Progenitor cell of endocrine pancreas (in vitro differentiated cells): ENCODE measurements at regions not wholly inside any gene's neighbourhood (a gene's known extent, or its start where the extent isn't known, plus 50 kb on each side); places are given as distances from the start of the nearest gene placed in this dataset.

ENCODE experiments used
- DNase-seq: peaks from one replicate; pipeline ENCODE4 v3.0.0; 2021; ENCODE audit warnings: low spot score; ENCODE audit not compliant: unreplicated experiment
- H3K27ac Mint-ChIP-seq: 2 replicates; pipeline ENCODE4 v1.8.0; 2021; ENCODE audit warnings: mild to moderate bottlenecking, moderate library complexity, mixed read lengths
- H3K27me3 Mint-ChIP-seq: 2 replicates; pipeline ENCODE4 v1.8.0; 2021; ENCODE audit warnings: mixed read lengths
- H3K36me3 Mint-ChIP-seq: 2 replicates; pipeline ENCODE4 v1.8.0; 2022; ENCODE audit warnings: mixed read lengths; ENCODE audit not compliant: insufficient read depth
- H3K4me1 Mint-ChIP-seq: 2 replicates; pipeline ENCODE4 v1.8.0; 2021; ENCODE audit warnings: low read depth, mixed read lengths
- H3K4me3 Mint-ChIP-seq: 2 replicates; pipeline ENCODE4 v1.8.0; 2021; ENCODE audit warnings: low read depth, mild to moderate bottlenecking, moderate library complexity, mixed read lengths
- H3K9me3 Mint-ChIP-seq: 2 replicates; pipeline ENCODE4 v1.8.0; 2021; ENCODE audit warnings: low read depth, mixed read lengths
- CTCF ChIP-seq: fragments of 200-600 bp; sonication (generic); IDR thresholded peaks from one replicate; pipeline ENCODE4 v1.5.0; 2021; ENCODE audit warnings: antibody characterized with exemption, mild to moderate bottlenecking; ENCODE audit not compliant: unreplicated experiment

GRCh38 chr18:41072946-41073345 lies 882.1 kb upstream of the PIK3C3 start:
- Mint-ChIP-seq H3K27me3 (no peaks in the 10 kb centered on the region), H3K27ac (no peak overlapping the region), H3K4me1 (peaks cover 3% of the 10 kb centered on the region), H3K4me3 (no peak overlapping the region), H3K9me3 (no peaks in the 10 kb centered on the region), H3K36me3 (no peaks in the 10 kb centered on the region)
- DNase-seq, result no peak
- TF ChIP-seq CTCF, result no peak

- TF ChIP-seq CTCF, result no peak
- Mint-ChIP-seq H3K4me1 (peaks cover 3% of the 10 kb centered on the region), H3K4me3 (no peak overlapping the region), H3K27ac (no peak overlapping the region), H3K36me3 (no peaks in the 10 kb centered on the region), H3K27me3 (no peaks in the 10 kb centered on the region), H3K9me3 (no peaks in the 10 kb centered on the region)
- no peak for DNase-seq
Measured at GRCh38 chr18:41071826-41072225, 883.2 kb upstream of the PIK3C3 start.

DNA sequence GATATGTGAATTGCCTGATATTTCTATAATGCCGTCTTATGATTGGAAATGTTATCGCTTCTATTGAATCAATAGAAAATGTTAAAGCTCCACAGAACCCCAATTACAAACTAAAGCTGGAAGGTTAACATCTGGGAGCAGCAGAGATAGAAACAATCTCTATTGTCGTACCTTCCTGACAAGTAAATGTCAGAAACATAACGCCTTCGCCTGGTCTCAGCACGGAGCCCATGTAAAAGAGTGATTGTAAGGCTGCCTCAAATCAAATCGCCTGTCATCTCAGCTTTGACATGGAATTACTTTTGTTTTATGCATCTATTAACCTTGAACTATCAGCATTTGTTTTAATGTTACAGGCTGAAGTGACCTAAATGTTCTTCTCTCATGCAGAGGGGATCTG lies 885.9 kb upstream of the PIK3C3 start:
- no peak overlapping the region for H3K27ac Mint-ChIP-seq
- no peaks in the 10 kb centered on the region for H3K36me3 Mint-ChIP-seq
- no peaks in the 10 kb centered on the region for H3K9me3 Mint-ChIP-seq
- DNase-seq, result no peak
- no peaks in the 10 kb centered on the region for H3K27me3 Mint-ChIP-seq
- H3K4me3 Mint-ChIP-seq, result no peak overlapping the region
- TF ChIP-seq CTCF, result no peak
- H3K4me1 Mint-ChIP-seq, result no peaks in the 10 kb centered on the region

DNA sequence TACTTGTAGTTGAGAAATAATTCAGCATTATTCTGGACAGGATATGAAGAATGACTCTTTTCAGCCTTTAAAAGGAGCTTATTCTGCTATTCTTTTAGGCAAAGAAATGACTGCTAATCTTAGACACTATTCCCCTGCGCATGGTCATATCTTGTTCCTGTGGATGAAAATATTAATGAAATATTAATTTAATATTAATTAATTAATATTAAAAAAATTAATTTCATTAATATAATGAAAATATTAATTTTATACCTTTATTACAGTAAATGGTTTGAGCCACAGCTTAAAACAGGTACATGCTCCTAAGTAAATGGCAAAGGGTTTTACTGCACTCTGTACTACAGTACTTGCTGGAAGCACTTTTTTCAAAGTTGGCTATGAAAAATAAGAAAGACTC lies 890.1 kb upstream of the PIK3C3 start:
- Mint-ChIP-seq H3K27me3 (no peaks in the 10 kb centered on the region), H3K27ac (no peak overlapping the region), H3K36me3 (no peaks in the 10 kb centered on the region), H3K4me1 (no peaks in the 10 kb centered on the region), H3K4me3 (no peak overlapping the region), H3K9me3 (no peaks in the 10 kb centered on the region)
- no peak for TF ChIP-seq CTCF
- DNase-seq, result no peak

- DNase-seq, result no peak
- Mint-ChIP-seq H3K36me3 (no peaks in the 10 kb centered on the region), H3K27ac (no peak overlapping the region), H3K9me3 (no peaks in the 10 kb centered on the region), H3K4me1 (no peaks in the 10 kb centered on the region), H3K27me3 (no peaks in the 10 kb centered on the region), H3K4me3 (no peak overlapping the region)
- TF ChIP-seq CTCF, result no peak
Measured at GRCh38 chr18:41060967-41061366, 894.1 kb upstream of the PIK3C3 start.

GRCh38 chr18:41059126-41059415 lies 896.0 kb upstream of the PIK3C3 start:
- no peak overlapping the region for H3K27ac Mint-ChIP-seq

More at GRCh38 chr18:41059126-41059415, 896.0 kb upstream of the PIK3C3 start:
- no peak overlapping the region for H3K4me3 Mint-ChIP-seq
- no peaks in the 10 kb centered on the region for H3K36me3 Mint-ChIP-seq
- no peaks in the 10 kb centered on the region for H3K27me3 Mint-ChIP-seq
- no peaks in the 10 kb centered on the region for H3K9me3 Mint-ChIP-seq
- no peak for DNase-seq
- H3K4me1 Mint-ChIP-seq, result no peaks in the 10 kb centered on the region
- no peak for TF ChIP-seq CTCF
